Heart left ventricle (tissue), 13 donors: ENCODE measurements at regions not wholly inside any gene's neighbourhood (a gene's known extent, or its start where the extent isn't known, plus 50 kb on each side); places are given as distances from the start of the nearest gene placed in this dataset.

ENCODE experiments used
- POLR2A ChIP-seq, 2 donors: fragments of 450-650 bp; IDR thresholded peaks; one replicate each; pipeline ENCODE4 v1.6.1; 2017; ENCODE audit warnings: antibody characterized with exemption in 2 of 2, mild to moderate bottlenecking in 2 of 2, moderate library complexity in 2 of 2
- TF ChIP-seq, protein P1 (sequence below), 12 donors: fragments of 200-600 bp; sonication (generic) in 4 of 12; IDR thresholded peaks; one replicate each; pipeline versions ENCODE4 v1.5.0 to v1.8.0; 2018 to 2022; ENCODE audit warnings: antibody characterized with exemption in 12 of 12, mild to moderate bottlenecking in 5 of 12
- donor health status: ischemic (EF 13 %, LVEDD 7.1; RV severe dilation, severe dysfunction).
- donor health status: DM: no; HTN: yes; CAD: no.
- donor health status: DM: no; HTN: no; CAD: no.
- donor health status: ischemic (EF 25% LVEDD 6.9; RV normal size, moderate dysfunction).
- donor health status: ischemic (EF 25% LVEDD 5.7; RV mildly dilated, moderate dysfunction).
- donor health status: ischemic (EF 35%, LVEDD 5.7; RV mildly dilated, moderate dysfunction).
- donor health status: nonischemic (EF 11% LVEDD 7.7; RV severe dilation, severe dysfunction).
- donor health status: DM: yes; HTN: yes; CAD: no.
- donor health status: PGD.
- donor health status: ischemic (EF 29% LVEDD 5.4; RV normal size, mild dysfunction).
- donor health status: nonischemic (EF 23%, LVEDD 6.1; RV moderate dilation, normal function).

DNA sequence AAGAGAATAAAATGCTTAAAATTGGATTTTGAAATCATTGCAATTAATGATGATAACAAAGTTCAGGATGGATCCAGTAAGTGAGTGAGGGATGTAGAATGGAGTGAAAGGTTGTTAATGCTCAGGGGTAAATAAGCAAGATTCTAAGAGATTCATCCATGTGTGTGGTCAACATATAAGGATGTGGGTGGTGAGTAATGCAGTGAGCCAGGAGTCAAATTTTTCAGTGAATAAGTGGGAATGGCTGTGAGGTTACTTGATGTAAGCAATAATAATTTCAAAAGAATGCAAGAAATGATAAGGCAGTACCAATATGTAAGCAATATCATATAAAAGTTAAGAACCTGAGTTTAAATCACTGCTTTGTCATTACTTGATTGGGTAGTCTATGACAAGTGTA lies 207.5 kb upstream of the ADGRB3 start:
- TF ChIP-seq, protein P1, sequence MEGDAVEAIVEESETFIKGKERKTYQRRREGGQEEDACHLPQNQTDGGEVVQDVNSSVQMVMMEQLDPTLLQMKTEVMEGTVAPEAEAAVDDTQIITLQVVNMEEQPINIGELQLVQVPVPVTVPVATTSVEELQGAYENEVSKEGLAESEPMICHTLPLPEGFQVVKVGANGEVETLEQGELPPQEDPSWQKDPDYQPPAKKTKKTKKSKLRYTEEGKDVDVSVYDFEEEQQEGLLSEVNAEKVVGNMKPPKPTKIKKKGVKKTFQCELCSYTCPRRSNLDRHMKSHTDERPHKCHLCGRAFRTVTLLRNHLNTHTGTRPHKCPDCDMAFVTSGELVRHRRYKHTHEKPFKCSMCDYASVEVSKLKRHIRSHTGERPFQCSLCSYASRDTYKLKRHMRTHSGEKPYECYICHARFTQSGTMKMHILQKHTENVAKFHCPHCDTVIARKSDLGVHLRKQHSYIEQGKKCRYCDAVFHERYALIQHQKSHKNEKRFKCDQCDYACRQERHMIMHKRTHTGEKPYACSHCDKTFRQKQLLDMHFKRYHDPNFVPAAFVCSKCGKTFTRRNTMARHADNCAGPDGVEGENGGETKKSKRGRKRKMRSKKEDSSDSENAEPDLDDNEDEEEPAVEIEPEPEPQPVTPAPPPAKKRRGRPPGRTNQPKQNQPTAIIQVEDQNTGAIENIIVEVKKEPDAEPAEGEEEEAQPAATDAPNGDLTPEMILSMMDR (IDR thresholded peaks at IDR 0.05): no peak
- TF ChIP-seq POLR2A (IDR thresholded peaks at IDR 0.05): no peak
